HEK293 (cell line): ENCODE measurements at regions not wholly inside any gene's neighbourhood (a gene's known extent, or its start where the extent isn't known, plus 50 kb on each side); places are given as distances from the start of the nearest gene placed in this dataset.

Experiments
- CTCF ChIA-PET: fragments of 350-600 bp; formaldehyde crosslinking; extraction: SDS; loops from one replicate; lab custom pipeline; 2021; ENCODE audit warnings: antibody characterized with exemption; lab: Yijun Ruan, JAX
- POLR2A ChIA-PET: fragments of 300-600 bp; formaldehyde crosslinking; extraction: SDS; loops from one replicate; lab custom pipeline; 2020; ENCODE audit warnings: antibody characterized with exemption, inconsistent platforms; lab: Yijun Ruan, JAX
- H3K27ac ChIP-seq: fragments of 200-500 bp; sonication (Bioruptor generic); 2 replicates; pipeline ENCODE4 v1.5.1; 2014; ENCODE audit warnings: low read depth, low read length, control low read depth, inconsistent platforms; ENCODE audit errors: extremely low read depth
- H3K36me3 ChIP-seq, 2 experiments: fragments of 200-500 bp in 1 of 2; sonication (Bioruptor generic) in 1 of 2; 1 replicate in 1 of 2; 2 replicates in 1 of 2; pipeline ENCODE4 v1.5.1; 2014 to 2017; ENCODE audit warnings: inconsistent platforms in 2 of 2, low read length in 2 of 2; ENCODE audit not compliant: control insufficient read depth in 2 of 2, insufficient read depth in 1 of 2
- H3K4me1 ChIP-seq: fragments of 200-500 bp; sonication (Bioruptor generic); 2 replicates; pipeline ENCODE4 v1.5.1; 2014; ENCODE audit warnings: mild to moderate bottlenecking, low read length, inconsistent platforms; ENCODE audit not compliant: control insufficient read depth, insufficient read depth
- H3K4me3 ChIP-seq: 2 replicates; pipeline ENCODE4 v1.5.1; 2011; ENCODE audit warnings: low read depth, mild to moderate bottlenecking, control low read depth, low read length, moderate library complexity
- H3K9me3 ChIP-seq: fragments of 200-500 bp; sonication (Bioruptor generic); 2 replicates; pipeline ENCODE4 v1.5.1; 2014; ENCODE audit warnings: low read depth, low read length, inconsistent platforms; ENCODE audit not compliant: control insufficient read depth, insufficient read depth
- ATF2 ChIP-seq: fragments of 450-650 bp; formaldehyde crosslinking; IDR thresholded peaks from 2 replicates; pipeline ENCODE4 v1.5.1; 2016; ENCODE audit warnings: missing biosample characterization, missing genetic modification characterization, low read depth
- BCL6B ChIP-seq: fragments of 450-650 bp; formaldehyde crosslinking; IDR thresholded peaks from 2 replicates; pipeline ENCODE4 v1.5.1; 2017; ENCODE audit warnings: missing biosample characterization, missing genetic modification characterization
- KLF7 ChIP-seq: fragments of 450-650 bp; formaldehyde crosslinking; IDR thresholded peaks from 2 replicates; pipeline ENCODE4 v1.5.1; 2016; ENCODE audit warnings: missing biosample characterization, missing genetic modification characterization, borderline replicate concordance
- MEIS1 ChIP-seq: sonication (generic); formaldehyde crosslinking; IDR thresholded peaks from 2 replicates; pipeline ENCODE4 v1.8.1; 2022; ENCODE audit warnings: missing genetic modification reagents, mild to moderate bottlenecking, borderline replicate concordance
- YY1 ChIP-seq: fragments of 450-650 bp; formaldehyde crosslinking; IDR thresholded peaks from 2 replicates; pipeline ENCODE4 v1.5.1; 2018; ENCODE audit warnings: missing biosample characterization, missing genetic modification characterization
- ZBTB49 ChIP-seq: fragments of 450-650 bp; formaldehyde crosslinking; IDR thresholded peaks from 2 replicates; pipeline ENCODE4 v1.5.1; 2016; ENCODE audit warnings: missing biosample characterization, missing genetic modification characterization, low read depth
- ZBTB8A ChIP-seq: fragments of 450-650 bp; formaldehyde crosslinking; IDR thresholded peaks from 2 replicates; pipeline ENCODE4 v1.5.1; 2016; ENCODE audit warnings: missing biosample characterization, missing genetic modification characterization
- ZEB2 ChIP-seq: fragments of 450-650 bp; formaldehyde crosslinking; IDR thresholded peaks from 2 replicates; pipeline ENCODE4 v1.5.1; 2016; ENCODE audit warnings: missing biosample characterization, missing genetic modification characterization
- ZNF157 ChIP-seq: fragments of 450-650 bp; formaldehyde crosslinking; IDR thresholded peaks from 2 replicates; pipeline ENCODE4 v1.5.1; 2016; ENCODE audit warnings: missing biosample characterization, missing genetic modification characterization
- ZNF214 ChIP-seq: fragments of 450-650 bp; formaldehyde crosslinking; IDR thresholded peaks from 2 replicates; pipeline ENCODE4 v1.5.1; 2017; ENCODE audit warnings: missing biosample characterization, mild to moderate bottlenecking, missing genetic modification characterization, borderline replicate concordance
- ZNF221 ChIP-seq: fragments of 450-650 bp; formaldehyde crosslinking; IDR thresholded peaks from 2 replicates; pipeline ENCODE4 v1.5.1; 2017; ENCODE audit warnings: missing biosample characterization, missing genetic modification characterization, borderline replicate concordance
- ZNF24 ChIP-seq: fragments of 450-650 bp; formaldehyde crosslinking; IDR thresholded peaks from 2 replicates; pipeline ENCODE4 v1.5.1; 2016; ENCODE audit warnings: missing biosample characterization, missing genetic modification characterization
- ZNF335 ChIP-seq: fragments of 450-650 bp; formaldehyde crosslinking; conservative IDR thresholded peaks from 2 replicates; pipeline ENCODE4 v1.5.1; 2016; ENCODE audit warnings: missing biosample characterization, missing genetic modification characterization
- ZNF37A ChIP-seq: fragments of 450-650 bp; IDR thresholded peaks from 2 replicates; pipeline ENCODE4 v1.5.1; 2018; ENCODE audit warnings: missing biosample characterization, missing genetic modification characterization
- ZNF404 ChIP-seq: fragments of 450-650 bp; formaldehyde crosslinking; IDR thresholded peaks from 2 replicates; pipeline ENCODE4 v1.5.1; 2017; ENCODE audit warnings: missing biosample characterization, missing genetic modification characterization
- ZNF521 ChIP-seq: fragments of 450-650 bp; formaldehyde crosslinking; IDR thresholded peaks from 2 replicates; pipeline ENCODE4 v1.5.1; 2017; ENCODE audit warnings: missing biosample characterization, mild to moderate bottlenecking, missing genetic modification characterization
- ZNF544 ChIP-seq: fragments of 450-650 bp; formaldehyde crosslinking; IDR thresholded peaks from 2 replicates; pipeline ENCODE4 v1.5.0; 2017; ENCODE audit warnings: missing biosample characterization, missing genetic modification characterization
- ZNF677 ChIP-seq: fragments of 450-650 bp; IDR thresholded peaks from 2 replicates; pipeline ENCODE4 v1.5.0; 2018; ENCODE audit warnings: missing biosample characterization, mild to moderate bottlenecking, missing genetic modification characterization, moderate library complexity
- ZNF701 ChIP-seq: fragments of 450-650 bp; formaldehyde crosslinking; IDR thresholded peaks from 2 replicates; pipeline ENCODE4 v1.5.1; 2016; ENCODE audit warnings: missing biosample characterization, missing genetic modification characterization
- ZNF791 ChIP-seq: fragments of 450-650 bp; formaldehyde crosslinking; IDR thresholded peaks from 2 replicates; pipeline ENCODE4 v1.5.1; 2016; ENCODE audit warnings: missing biosample characterization, missing genetic modification characterization

- Histone ChIP-seq H3K4me3 (no peak overlapping the region), H3K4me1 (no peaks in the 10 kb centered on the region), H3K9me3 (no peaks in the 10 kb centered on the region), H3K27ac (no peak overlapping the region), H3K36me3 (no peaks in the 10 kb centered on the region)
- POLR2A ChIA-PET = no interaction called here
- TF ChIP-seq ZNF221 (no peak), ZBTB8A (tag by site-specific recombination) (no peak), ATF2 (tag by site-specific recombination) (peak; percentile 75), ZNF214 (tag by site-specific recombination) (no peak), ZBTB49 (tag by site-specific recombination) (no peak), ZNF335 (tag by site-specific recombination) (no peak)
- CTCF ChIA-PET = no interaction called here
Observed at GRCh38 chr5:8714198-8714597, 831.7 kb downstream of the SEMA5A start.

- no peak overlapping the region for H3K4me3 ChIP-seq
- H3K36me3 ChIP-seq = no peaks in the 10 kb centered on the region
- ChIA-PET POLR2A (no interaction called here), CTCF (no interaction called here)
- TF ChIP-seq ZNF404 (tag by site-specific recombination) = no peak
- no peak for TF ChIP-seq BCL6B (tag by site-specific recombination)
- no peak for TF ChIP-seq ZNF37A
- no peak for TF ChIP-seq ZEB2 (tag by site-specific recombination)
- no peak for TF ChIP-seq ZNF791
- TF ChIP-seq ZNF521 (tag by site-specific recombination) = no peak
- no peak for TF ChIP-seq ZNF544
- TF ChIP-seq ZNF677 (tag by site-specific recombination) = no peak
- no peak for TF ChIP-seq ZNF157 (tag by site-specific recombination)
- TF ChIP-seq ZNF701 (tag by site-specific recombination) = no peak
- TF ChIP-seq KLF7 (tag by site-specific recombination) = no peak
- no peak for TF ChIP-seq YY1 (tag by site-specific recombination)
- TF ChIP-seq ZNF24 = no peak
- H3K4me1 ChIP-seq = no peaks in the 10 kb centered on the region
- no peak overlapping the region for H3K27ac ChIP-seq
- no peaks in the 10 kb centered on the region for H3K9me3 ChIP-seq
Observed at GRCh38 chr5:8714861-8715260, 831.0 kb downstream of the SEMA5A start.

- Histone ChIP-seq H3K27ac (no peak overlapping the region), H3K9me3 (no peaks in the 10 kb centered on the region), H3K4me1 (no peaks in the 10 kb centered on the region), H3K4me3 (no peak overlapping the region), H3K36me3 (no peaks in the 10 kb centered on the region)
- ChIA-PET POLR2A (no interaction called here), CTCF (no interaction called here)
- TF ChIP-seq MEIS1 (CRISPR knock-in tag) (no peak), ATF2 (tag by site-specific recombination) (peak; percentile 68; the same call in 1 of the 2 replicates)
Observed at GRCh38 chr5:8719796-8720195, 826.1 kb downstream of the SEMA5A start.
